HG03280 (cell line): ENCODE measurements at regions not wholly inside any gene's neighbourhood (a gene's known extent, or its start where the extent isn't known, plus 50 kb on each side); places are given as distances from the start of the nearest gene placed in this dataset.

ENCODE experiments used
- ATAC-seq: cut with Tn5 transposase; IDR thresholded peaks from one replicate; pipeline ENCODE4 v1.9.1; 2021; ENCODE audit warnings: mild to moderate bottlenecking, moderate library complexity; ENCODE audit not compliant: unreplicated experiment

DNA sequence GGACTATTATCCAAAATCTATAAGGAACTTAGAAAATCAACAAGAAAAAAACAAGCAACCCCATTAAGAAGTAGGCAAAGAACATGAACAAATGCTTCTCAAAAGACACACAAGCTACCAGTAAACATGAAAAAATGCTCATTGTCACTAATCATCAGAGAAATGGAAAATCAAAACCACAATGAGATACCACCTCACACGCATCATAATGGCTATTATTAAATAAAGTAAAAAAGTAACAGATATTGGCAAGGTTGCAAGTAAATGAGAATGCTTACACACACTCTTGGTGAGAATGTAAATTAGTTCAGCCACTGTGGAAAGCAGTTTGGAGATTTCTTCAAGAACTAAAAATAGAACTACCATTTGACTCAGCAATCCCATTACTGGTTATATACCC, 167.0 kb upstream of the DMRTA1 start:
- no peak for ATAC-seq

DNA sequence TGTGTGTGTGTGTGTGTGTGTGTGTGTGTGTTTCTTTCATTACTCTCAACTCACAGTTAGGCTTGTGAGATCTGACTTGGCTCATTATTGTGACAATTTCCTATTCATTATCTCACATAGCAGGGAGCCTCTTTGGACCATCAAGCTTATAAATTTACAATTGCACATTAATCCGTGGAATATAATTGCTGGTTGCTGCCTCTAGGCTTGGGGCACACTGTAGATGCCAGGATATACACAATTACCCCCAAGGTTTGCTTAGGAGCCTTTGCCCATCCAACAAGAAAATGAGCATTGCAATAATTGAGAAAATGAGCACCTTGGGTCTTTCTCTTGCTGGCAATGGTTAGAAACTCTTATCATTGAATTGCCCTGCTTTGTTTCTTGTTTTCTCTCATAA, 161.6 kb upstream of the DMRTA1 start:
- ATAC-seq = no peak

DNA sequence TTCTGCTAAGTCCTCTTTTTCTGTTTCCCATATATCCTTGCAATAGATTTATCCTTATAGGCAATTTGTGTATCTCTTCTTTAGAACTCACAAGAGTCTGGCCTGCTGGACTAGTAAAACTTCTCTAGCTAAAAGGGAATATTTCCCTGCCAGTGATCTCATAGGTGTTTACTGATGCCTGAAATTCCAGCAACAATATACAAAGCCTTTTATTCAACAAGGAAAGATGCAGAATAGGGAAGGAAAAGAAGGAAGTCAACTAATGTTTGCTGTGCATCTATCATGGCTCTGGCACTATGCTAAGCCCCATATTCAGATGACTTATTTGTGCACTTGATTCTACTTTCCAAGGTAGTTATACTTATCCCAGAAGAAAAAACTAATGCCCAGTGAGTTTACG, 160.0 kb upstream of the DMRTA1 start:
- no peak for ATAC-seq

DNA sequence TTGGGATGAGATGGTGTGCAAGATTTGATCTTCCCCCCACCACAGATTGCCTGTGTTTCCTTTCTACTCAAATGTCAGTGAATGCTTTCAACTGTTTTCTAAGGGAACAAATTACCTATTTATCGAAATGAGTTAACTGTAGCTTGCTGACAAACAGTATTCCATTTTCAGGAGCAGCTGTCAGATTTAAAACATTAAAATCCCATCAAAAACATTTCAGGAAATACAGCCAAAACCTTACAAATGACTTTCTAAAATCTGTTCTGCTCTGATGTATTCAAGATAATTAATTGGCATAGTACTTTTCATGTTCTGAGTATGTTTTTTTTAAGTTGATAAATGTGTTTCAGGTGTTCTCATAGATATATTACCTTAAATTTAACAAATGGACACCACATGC, 158.0 kb upstream of the DMRTA1 start:
- no peak for ATAC-seq

DNA sequence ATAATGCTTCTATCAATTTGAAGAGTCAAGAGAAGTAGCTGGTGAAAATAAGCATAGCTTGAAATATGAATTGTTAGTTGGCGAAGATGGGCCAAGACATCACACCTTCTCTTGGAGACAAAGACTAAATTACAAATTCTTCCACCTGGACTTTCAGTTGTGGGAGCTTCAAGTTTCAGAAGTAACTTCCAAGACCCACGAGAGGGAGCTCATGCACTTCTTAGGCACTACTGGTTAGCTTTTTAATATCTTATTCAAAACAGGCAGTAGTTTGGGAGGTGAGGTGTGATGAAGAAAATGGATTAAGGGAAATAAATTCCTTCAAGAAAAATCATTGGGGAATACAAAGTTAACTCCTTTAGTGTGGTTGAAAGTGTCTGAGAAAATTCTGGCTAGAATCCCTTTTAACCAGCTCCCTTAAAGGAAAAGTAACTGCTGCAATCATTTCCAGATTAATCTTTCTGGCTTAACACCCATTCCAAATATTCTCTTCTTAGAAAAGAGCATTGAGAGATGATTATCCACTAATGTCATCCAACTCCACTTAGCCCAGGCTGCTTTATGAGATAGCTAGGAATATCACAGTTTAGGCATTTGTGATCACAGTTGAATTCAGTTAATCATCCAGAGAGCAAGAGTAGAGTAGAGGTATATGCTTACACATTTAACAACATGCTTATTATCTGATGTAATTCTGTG, 139.5 kb upstream of the DMRTA1 start:
- ATAC-seq = no peak

DNA sequence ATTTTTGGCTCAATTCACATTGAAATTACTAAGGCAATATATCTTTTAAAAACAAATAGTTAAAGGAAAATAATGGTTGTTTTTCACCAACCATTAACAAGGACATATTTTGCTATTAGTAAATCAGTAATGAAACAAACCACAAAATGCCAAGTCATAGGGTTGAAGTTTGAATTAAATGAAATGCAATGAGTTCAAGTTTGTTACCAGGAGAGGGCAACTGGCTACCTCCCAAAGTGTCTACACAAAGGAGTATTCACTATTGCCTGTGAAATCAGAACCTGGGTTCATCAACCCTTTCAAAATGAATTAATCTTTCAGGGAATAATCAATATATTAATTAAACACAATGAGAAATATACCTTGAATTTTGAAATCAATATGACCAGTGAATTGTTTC, 138.4 kb upstream of the DMRTA1 start:
- ATAC-seq = no peak

DNA sequence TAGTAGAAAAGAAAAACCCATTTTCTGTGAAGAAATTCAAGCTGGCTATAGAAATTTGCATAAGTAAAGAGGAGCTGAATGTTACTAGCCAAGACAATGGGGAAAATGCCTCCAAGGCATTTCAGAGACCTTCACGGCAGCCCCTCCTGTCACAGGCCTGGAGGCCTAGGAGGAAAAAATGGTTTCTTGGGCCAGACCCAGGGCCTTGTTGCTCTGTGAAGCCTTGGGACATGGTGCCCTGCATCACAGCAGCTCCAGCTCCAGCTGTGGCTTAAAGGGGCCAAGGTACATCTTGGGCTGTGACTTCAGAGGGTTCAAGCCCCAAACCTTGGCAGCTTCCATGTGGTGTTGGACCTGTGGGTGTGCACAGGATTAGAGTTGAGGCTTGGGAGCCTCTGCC, 130.0 kb upstream of the DMRTA1 start:
- no peak for ATAC-seq

DNA sequence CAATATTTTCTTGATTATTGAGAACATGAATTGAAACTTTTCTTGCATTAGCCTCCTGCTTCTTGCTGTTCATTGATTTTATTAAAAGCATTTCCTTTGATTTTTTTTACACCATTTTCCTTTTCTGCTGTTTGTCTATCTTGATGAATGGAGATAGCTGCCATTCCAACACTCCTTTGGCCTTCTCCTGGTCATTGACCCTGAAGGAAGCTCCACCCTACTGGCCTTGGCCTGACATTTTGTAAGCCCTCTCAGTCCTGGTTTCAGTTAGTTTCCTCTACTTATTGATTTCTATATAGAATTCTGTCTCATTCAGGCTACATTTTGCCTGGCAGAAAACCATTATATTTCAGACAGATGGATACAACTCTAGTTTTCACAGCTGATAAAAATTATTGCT, 115.1 kb upstream of the DMRTA1 start:
- ATAC-seq = no peak

DNA sequence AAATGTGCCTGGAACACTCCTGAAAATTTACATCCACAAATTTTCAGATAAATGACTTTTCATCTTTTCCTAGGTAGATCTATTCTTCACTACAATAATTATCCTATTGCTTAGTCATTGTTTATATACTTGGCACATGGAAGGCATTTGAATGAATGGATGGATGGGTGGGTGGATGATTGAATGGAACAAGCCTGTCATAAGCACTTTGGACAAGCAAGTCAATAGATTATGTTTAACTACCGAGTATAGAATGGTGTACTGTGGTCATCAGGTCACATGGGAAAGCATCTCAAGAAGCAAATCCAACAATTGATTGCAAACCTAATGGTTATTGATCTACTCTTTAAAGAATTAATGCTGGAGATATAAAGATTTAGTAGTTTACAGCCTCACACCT, 114.4 kb upstream of the DMRTA1 start:
- ATAC-seq = no peak

DNA sequence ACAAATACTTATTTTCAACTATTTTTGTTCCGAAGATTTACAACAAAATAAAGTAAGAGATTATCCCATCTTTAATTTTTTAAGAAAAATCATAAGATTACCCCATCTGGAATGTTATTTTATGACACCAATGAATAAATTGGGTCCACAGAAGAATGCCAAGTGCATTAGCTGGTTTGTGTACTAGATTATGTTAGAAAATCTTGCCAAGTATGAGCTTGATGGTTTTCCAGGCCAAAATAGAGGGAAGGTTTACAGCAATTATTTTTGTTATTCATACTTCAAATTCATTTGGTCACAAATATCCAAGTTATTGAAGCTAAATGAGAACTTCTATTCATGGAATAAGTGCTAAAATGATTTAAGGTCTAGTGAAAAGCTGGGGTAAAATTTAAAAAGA, 109.4 kb upstream of the DMRTA1 start:
- ATAC-seq = no peak

DNA sequence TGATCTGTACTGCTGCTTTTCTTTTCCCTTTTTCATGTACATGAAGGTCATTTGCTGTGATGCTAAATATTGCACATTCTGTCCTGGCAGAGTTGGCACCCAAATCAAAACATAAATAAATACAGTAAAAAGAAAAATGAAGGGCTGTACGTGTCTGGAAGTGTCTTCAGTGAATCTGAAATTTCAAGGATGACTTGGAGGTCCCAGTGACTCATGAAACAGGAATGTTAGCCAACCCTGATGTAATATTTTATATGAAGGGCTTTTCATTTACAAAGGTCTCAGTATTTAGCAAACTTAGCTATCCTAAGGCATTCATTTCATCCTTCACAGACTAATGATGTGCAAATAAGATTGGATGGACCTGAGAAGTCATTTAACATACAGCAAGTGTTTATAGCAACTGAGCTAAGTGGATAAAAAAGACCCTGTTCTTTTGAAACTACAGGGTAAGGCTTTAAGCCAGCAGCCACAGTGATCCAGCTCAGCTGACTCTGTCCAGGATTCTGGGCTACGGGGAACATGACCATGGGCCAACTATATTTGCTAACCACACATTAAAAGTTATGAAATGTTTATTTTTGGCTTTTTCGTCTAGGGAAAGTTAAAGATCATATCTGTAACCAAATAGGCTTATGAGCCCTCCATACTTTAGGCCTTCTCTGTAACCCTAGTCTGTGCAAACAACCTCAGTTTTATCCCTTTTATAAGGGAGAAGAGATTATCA, 104.0 kb upstream of the DMRTA1 start:
- ATAC-seq = no peak

DNA sequence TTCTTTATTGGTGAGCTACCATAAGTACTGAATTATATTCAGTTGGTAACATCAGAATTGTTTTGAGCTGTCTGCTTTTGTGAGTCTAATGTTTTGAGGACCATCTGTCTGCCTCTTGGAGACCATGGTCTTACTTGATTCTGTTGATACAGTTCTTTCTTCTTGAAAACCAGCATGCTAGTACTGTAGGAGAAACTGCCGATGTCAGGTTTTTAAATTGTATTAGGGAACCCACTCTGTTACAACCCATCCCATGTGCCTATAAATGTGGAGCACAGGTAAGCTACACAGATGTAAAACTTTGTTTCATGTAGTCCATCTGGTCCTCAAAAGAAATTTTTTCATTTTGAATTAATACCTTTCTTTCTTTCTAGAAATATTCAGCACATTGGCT, 103.4 kb upstream of the DMRTA1 start:
- no peak for ATAC-seq

DNA sequence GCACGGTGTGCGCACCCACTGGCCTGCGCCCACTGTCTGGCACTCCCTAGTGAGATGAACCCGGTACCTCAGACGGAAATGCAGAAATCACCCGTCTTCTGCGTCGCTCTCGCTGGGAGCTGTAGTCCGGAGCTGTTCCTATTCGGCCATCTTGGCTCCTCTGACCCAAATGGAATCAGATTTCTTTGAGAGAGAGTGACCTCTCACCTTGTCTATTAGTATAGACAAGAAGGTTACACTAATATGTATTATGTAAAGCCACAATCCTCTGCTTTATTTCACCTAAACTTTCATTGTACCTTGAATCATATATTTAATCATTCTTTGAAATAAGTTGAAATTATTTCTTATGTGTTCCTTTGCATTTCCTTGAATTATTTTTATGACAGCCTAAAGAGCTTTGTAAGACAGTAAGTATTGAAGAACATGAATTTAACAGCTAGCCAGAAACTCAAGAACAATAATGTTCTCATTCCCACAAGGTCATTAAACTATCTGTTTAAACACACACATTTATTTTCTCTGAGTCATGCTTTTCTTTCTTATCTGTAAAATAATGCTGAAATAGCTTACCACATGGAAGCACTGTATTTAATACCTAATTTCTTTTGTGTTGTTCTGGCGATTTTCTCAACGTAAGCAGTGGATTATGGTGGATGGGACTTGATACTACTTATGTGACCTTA, 91.8 kb upstream of the DMRTA1 start:
- no peak for ATAC-seq

DNA sequence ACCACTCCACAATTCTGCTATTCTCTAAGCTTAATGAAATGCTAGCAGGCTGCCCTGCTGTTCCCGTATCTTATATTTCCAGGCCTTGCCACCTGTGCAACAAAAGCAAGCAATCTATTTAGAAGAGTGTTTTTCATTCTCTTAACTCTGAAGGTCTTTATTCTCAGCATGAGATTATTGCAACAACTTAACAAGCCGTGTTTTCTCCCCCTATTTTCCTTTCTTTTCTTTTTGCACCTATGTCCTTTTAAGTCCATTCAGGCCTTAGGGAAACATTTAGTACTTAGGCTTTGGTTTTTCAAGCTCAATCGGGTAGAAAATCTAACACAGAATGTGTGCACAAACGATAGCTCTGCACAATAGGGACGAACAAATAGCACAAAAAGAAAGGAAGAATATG, 89.6 kb upstream of the DMRTA1 start:
- ATAC-seq = no peak

DNA sequence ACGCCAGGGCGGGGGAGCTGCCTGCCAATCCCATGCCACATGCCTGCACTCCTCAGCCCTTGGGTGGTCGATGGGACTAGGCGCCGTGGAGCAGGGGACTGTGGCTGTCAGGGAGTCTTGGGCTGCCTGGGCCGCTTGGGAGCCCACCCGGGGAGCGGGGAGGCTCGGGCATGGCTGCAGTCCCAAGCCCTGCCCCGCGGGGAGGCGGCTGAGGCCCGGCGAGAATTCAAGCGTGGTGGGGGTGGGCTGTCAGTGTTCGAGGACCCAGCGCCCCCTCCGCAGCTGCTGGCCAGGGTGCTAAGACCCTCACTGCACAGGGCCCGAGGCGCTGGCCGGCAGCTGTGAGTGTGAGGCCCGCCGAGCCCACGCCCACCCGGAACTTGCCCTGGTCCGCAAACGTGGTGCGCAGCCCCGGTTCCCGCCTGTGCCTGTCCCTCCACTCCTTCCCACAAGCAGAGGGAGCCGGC, 83.2 kb upstream of the DMRTA1 start:
- no peak for ATAC-seq

DNA sequence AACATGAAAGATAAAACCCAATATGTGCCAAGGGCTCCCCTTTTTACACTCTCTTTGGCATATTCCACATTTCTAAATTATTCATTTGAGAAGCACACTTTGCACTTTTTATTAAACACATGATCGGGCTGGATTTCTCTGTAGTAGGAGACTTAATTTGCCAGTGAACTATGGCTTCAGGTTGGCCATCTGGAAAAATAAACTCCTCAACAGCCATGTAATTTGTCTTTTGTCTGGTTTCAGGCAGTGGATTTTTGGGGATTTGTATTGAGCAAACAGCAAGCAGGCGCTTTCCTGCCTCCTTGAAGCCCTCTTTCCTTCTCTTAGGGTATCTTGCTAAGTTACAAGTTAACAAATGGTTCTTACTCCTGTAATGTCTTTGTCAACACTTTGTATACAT, 73.0 kb upstream of the DMRTA1 start:
- ATAC-seq = no peak

DNA sequence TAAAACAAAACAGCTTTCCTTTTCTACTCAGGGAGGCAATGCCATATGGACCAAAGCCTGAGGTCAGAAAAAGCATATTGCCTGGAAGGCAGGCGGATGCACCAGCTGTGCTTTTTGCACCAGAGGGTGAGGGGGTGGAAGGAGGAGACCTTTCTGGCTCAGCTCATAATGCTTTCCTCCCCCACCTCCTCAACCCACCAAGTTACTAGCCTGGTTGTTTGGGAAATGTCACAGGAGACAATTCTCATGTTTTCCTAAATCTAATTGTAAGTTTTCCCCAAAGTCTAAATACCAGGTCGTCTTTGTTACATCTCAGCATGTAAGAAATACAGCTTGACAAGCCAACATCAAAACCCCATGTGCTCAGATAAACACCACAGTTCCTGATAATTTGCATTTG, 72.6 kb upstream of the DMRTA1 start:
- no peak for ATAC-seq

DNA sequence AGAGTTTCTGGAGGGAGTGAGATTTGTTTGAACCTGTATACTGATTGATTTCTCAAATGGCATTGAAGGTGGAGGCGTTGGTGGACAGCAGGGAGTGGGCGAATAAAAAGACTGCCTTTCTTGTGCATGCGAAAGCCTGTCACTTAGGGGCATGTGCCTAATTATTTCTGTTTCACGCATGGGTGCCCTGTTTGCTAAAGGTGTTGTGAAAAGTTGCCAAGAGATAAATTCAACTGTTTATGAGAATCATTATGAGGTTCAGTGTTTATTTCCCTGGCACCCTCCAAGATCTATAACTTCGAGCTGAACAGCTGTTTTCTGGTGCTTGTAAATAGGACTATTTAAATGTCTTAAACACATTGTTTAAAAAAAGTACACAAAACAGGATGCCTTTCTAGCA, 67.4 kb upstream of the DMRTA1 start:
- ATAC-seq = no peak

DNA sequence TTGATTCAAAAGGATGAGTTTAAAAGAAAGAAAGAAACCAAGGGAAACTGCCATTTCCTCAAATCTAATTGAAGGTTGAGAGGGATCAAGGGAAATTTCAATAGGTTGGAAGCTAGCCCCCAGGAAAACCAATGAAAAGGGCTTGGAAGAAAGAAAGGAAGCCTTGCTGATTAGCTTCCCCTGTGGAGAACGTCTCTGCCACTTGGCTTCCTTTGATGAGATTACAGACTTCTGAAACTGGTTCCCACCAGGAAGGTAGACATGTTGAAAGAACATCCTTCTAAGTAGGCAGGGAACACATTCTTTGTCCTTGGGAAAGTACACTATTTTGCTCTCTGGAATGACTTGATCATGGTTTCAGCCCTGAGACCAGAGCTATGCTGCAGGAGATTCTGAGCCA, 65.5 kb upstream of the DMRTA1 start:
- no peak for ATAC-seq

DNA sequence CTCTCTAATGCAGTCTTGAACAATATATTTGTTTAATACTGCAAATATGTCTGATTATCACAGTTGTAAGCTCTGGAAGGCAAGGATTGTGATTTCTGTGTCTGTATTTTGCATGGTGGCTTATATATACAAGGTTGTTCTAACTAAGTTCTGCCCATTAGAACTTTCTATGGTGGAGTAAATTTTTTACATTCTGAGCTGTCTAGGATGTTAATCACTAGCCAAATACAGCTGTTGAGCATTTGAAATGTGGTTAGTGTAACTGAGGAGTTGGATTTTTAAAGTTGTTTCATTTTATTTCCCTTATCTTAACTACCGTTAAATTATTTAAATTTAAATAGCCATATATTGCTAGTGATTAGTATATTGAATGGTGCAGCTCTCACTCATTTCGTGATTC, 64.3 kb upstream of the DMRTA1 start:
- ATAC-seq = no peak

DNA sequence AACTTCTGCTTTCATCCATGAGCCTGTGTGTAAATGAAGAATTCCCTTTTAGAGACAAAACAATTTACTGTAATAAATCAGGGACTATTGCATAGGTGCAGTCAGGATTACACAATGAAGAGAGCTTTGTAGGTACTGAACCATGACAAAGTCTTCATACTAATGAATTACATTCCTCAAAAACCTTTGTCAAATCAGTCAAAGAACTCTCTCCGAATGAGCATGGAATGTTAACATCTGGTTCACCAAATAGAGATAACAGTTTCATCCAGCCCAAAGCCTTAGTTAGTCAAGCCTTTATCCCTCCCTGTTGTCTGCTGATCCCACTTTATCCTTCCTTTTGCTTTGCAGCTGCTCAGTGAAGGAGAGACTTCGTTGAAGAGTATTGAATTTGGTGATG, 62.9 kb upstream of the DMRTA1 start:
- ATAC-seq = no peak

DNA sequence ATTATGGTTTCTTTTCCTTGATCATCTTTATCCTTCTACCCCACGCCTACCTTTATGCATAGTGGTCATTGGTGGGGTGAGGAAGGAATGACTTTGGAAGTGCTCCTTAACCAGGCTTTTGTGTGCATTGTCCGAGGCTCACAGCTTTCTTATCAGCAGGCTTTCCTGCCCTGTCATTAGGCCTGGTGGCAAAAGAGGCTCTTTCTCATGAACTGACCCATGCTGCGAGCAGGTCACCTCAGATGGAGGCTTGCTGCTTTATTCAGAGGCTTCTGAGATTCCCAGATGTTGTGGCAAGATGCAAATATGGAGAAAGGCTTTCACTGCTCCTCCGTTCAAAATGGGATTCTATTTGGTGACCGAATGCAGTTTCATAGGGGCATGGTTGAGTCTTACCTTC, 57.4 kb upstream of the DMRTA1 start:
- ATAC-seq = no peak
